WTC11 (cell line): ENCODE measurements at regions not wholly inside any gene's neighbourhood (a gene's known extent, or its start where the extent isn't known, plus 50 kb on each side); places are given as distances from the start of the nearest gene placed in this dataset.

Source experiments
- ATAC-seq: fragments of 200-7000 bp; cut with Tn5 transposase; 2 replicates; pipeline ENCODE4 v1.10.0; 2021; ENCODE audit warnings: mild to moderate bottlenecking, moderate library complexity
- CTCF ChIA-PET: fragments of 300-600 bp; sonication (Branson Sonifier 250); formaldehyde crosslinking; loops from one replicate; lab custom pipeline; 2021; ENCODE audit warnings: antibody characterized with exemption; lab: Charles Lee
- POLR2A ChIA-PET: fragments of 350-600 bp; sonication (Branson Sonifier 250); formaldehyde crosslinking; loops from one replicate; lab custom pipeline; 2021; ENCODE audit warnings: antibody characterized with exemption; lab: Charles Lee
- DNase-seq: peaks from one replicate; pipeline ENCODE4 v3.0.0; 2021; ENCODE audit warnings: low spot score
- H3K27ac Mint-ChIP-seq: 2 replicates; pipeline ENCODE4 v1.8.0; 2021; ENCODE audit warnings: mixed read lengths
- H3K27me3 Mint-ChIP-seq: 2 replicates; pipeline ENCODE4 v1.8.0; 2021; ENCODE audit warnings: low read depth, mild to moderate bottlenecking, moderate library complexity, mixed read lengths
- H3K36me3 Mint-ChIP-seq: 2 replicates; pipeline ENCODE4 v1.8.0; 2021; ENCODE audit warnings: mixed read lengths
- H3K4me1 Mint-ChIP-seq: 2 replicates; pipeline ENCODE4 v1.8.0; 2022; ENCODE audit warnings: mixed read lengths
- H3K4me3 Mint-ChIP-seq: 2 replicates; pipeline ENCODE4 v1.8.0; 2021; ENCODE audit warnings: mild to moderate bottlenecking, moderate library complexity, mixed read lengths
- H3K9me3 Mint-ChIP-seq: 2 replicates; pipeline ENCODE4 v1.8.0; 2021; ENCODE audit warnings: mixed read lengths
- CREB1 ChIP-seq: sonication (generic); formaldehyde crosslinking; IDR thresholded peaks from 2 replicates; pipeline ENCODE4 v1.8.0; 2023; ENCODE audit warnings: mild to moderate bottlenecking, missing genetic modification reagents
- CREM ChIP-seq: sonication (generic); formaldehyde crosslinking; IDR thresholded peaks from 2 replicates; pipeline ENCODE4 v1.8.1; 2022; ENCODE audit warnings: mild to moderate bottlenecking, missing genetic modification reagents, moderate library complexity
- EMX1 ChIP-seq: fragments of 250-450 bp; sonication (Bioruptor Pico); IDR thresholded peaks from 2 replicates; pipeline ENCODE4 v1.8.0; 2021; ENCODE audit warnings: mild to moderate bottlenecking
- IRF2 ChIP-seq: sonication (generic); formaldehyde crosslinking; IDR thresholded peaks from 2 replicates; pipeline ENCODE4 v1.8.0; 2022; ENCODE audit warnings: low read depth, missing genetic modification reagents, borderline replicate concordance
- MYBL2 ChIP-seq: sonication (generic); formaldehyde crosslinking; IDR thresholded peaks from 2 replicates; pipeline ENCODE4 v1.8.1; 2023; ENCODE audit warnings: mild to moderate bottlenecking, moderate library complexity, missing genetic modification reagents
- NFATC4 ChIP-seq: fragments of 250-450 bp; sonication (Bioruptor Pico); IDR thresholded peaks from 2 replicates; pipeline ENCODE4 v1.9.0; 2021; ENCODE audit warnings: mild to moderate bottlenecking
- RORB ChIP-seq: fragments of 250-450 bp; sonication (Bioruptor Pico); IDR thresholded peaks from 2 replicates; pipeline ENCODE4 v1.9.0; 2021; ENCODE audit warnings: mild to moderate bottlenecking
- SMAD3 ChIP-seq: sonication (generic); formaldehyde crosslinking; IDR thresholded peaks from 2 replicates; pipeline ENCODE4 v1.8.0; 2022; ENCODE audit warnings: missing genetic modification reagents, mild to moderate bottlenecking, borderline replicate concordance
- SOX15 ChIP-seq: fragments of 250-450 bp; sonication (Bioruptor Pico); IDR thresholded peaks from 2 replicates; pipeline ENCODE4 v1.9.0; 2021; ENCODE audit warnings: mild to moderate bottlenecking
- SP1 ChIP-seq: sonication (generic); formaldehyde crosslinking; conservative IDR thresholded peaks from 2 replicates; pipeline ENCODE4 v1.8.1; 2022; ENCODE audit warnings: missing genetic modification reagents
- TF ChIP-seq, protein P1 (sequence below): sonication (generic); formaldehyde crosslinking; IDR thresholded peaks from 2 replicates; pipeline ENCODE4 v1.8.0; 2023; ENCODE audit warnings: mild to moderate bottlenecking, missing genetic modification reagents
- TF ChIP-seq, protein P2 (sequence below): sonication (generic); formaldehyde crosslinking; IDR thresholded peaks from 2 replicates; pipeline ENCODE4 v1.8.0; 2022; ENCODE audit warnings: missing genetic modification reagents
- TF ChIP-seq, protein P3 (sequence below): fragments of 250-450 bp; sonication (Bioruptor Pico); conservative IDR thresholded peaks from 2 replicates; pipeline ENCODE4 v1.9.0; 2021; ENCODE audit warnings: mild to moderate bottlenecking
- TF ChIP-seq, protein P4 (sequence below): sonication (generic); formaldehyde crosslinking; IDR thresholded peaks from 2 replicates; pipeline ENCODE4 v1.8.0; 2022; ENCODE audit warnings: mild to moderate bottlenecking, missing genetic modification reagents
- TF ChIP-seq, protein P5 (sequence below): sonication (generic); formaldehyde crosslinking; IDR thresholded peaks from 2 replicates; pipeline ENCODE4 v1.8.1; 2023; ENCODE audit warnings: mild to moderate bottlenecking, missing genetic modification reagents, moderate library complexity
- TF ChIP-seq, protein P6 (sequence below): fragments of 200-600 bp; IDR thresholded peaks from 2 replicates; pipeline ENCODE4 v1.8.0; 2022; ENCODE audit warnings: antibody characterized with exemption
- TF ChIP-seq, protein P7 (sequence below): fragments of 250-450 bp; sonication (Bioruptor Pico); IDR thresholded peaks from 2 replicates; pipeline ENCODE4 v1.8.0; 2021; ENCODE audit warnings: mild to moderate bottlenecking

DNA sequence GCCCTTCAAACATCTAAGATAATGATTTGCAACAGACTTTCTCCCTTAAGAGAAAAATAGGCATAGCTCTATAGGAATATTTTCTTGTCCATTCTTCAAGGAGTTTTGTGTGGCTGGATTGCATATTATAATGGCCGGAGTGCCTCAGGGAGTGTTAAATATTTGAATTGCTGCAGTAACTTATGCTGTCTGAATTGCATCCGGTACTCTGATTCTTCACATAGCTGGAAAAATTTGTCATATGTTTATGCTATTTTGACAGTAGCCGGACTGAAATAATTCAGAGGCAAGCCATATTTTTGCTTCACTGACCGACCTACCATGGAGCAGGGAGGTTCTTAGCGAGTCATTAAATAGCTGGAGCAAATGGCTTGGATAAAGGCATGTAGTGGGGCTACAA is 621.0 kb downstream of the ACTL7B start (continued):
- TF ChIP-seq, protein P1, sequence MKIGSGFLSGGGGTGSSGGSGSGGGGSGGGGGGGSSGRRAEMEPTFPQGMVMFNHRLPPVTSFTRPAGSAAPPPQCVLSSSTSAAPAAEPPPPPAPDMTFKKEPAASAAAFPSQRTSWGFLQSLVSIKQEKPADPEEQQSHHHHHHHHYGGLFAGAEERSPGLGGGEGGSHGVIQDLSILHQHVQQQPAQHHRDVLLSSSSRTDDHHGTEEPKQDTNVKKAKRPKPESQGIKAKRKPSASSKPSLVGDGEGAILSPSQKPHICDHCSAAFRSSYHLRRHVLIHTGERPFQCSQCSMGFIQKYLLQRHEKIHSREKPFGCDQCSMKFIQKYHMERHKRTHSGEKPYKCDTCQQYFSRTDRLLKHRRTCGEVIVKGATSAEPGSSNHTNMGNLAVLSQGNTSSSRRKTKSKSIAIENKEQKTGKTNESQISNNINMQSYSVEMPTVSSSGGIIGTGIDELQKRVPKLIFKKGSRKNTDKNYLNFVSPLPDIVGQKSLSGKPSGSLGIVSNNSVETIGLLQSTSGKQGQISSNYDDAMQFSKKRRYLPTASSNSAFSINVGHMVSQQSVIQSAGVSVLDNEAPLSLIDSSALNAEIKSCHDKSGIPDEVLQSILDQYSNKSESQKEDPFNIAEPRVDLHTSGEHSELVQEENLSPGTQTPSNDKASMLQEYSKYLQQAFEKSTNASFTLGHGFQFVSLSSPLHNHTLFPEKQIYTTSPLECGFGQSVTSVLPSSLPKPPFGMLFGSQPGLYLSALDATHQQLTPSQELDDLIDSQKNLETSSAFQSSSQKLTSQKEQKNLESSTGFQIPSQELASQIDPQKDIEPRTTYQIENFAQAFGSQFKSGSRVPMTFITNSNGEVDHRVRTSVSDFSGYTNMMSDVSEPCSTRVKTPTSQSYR (CRISPR knock-in tag) = no peak
- TF ChIP-seq, protein P2, sequence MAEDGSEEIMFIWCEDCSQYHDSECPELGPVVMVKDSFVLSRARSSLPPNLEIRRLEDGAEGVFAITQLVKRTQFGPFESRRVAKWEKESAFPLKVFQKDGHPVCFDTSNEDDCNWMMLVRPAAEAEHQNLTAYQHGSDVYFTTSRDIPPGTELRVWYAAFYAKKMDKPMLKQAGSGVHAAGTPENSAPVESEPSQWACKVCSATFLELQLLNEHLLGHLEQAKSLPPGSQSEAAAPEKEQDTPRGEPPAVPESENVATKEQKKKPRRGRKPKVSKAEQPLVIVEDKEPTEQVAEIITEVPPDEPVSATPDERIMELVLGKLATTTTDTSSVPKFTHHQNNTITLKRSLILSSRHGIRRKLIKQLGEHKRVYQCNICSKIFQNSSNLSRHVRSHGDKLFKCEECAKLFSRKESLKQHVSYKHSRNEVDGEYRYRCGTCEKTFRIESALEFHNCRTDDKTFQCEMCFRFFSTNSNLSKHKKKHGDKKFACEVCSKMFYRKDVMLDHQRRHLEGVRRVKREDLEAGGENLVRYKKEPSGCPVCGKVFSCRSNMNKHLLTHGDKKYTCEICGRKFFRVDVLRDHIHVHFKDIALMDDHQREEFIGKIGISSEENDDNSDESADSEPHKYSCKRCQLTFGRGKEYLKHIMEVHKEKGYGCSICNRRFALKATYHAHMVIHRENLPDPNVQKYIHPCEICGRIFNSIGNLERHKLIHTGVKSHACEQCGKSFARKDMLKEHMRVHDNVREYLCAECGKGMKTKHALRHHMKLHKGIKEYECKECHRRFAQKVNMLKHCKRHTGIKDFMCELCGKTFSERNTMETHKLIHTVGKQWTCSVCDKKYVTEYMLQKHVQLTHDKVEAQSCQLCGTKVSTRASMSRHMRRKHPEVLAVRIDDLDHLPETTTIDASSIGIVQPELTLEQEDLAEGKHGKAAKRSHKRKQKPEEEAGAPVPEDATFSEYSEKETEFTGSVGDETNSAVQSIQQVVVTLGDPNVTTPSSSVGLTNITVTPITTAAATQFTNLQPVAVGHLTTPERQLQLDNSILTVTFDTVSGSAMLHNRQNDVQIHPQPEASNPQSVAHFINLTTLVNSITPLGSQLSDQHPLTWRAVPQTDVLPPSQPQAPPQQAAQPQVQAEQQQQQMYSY (CRISPR knock-in tag) = no peak
- no peak for TF ChIP-seq IRF2
- no peak for TF ChIP-seq EMX1 (CRISPR knock-in tag)

DNA sequence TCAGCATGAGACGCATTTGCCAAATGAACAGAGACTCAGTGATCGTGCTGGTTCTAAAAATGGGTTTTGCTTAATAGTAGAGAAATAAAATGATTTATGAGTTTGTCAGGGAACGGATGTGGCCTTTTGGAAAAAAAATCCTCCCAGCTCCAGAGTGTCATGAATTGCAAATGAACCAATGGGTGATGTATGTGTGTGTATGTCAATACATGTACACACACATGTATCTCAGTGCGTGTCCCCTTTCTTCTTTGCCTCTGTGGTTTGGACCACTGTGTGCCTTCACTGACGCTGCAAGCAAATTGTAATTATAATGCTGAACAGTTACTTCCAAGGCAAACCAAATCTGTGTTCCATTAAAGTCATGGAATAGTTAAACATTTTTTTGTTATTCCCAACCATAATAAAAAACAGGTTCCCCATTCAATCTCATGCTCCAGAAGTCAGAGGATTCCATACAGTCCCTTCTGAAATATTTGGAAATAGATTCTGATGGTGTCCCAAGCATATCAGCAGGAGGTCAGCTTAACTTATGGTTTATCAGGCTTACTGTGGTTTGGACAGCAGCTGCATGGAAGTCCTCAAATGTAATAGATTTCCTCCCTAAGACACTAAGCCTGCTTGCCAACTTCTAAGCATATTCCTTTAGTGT is 630.5 kb downstream of the ACTL7B start:
- Mint-ChIP-seq H3K9me3 (peaks cover 30% of the 10 kb centered on the region), H3K4me1 (peaks cover 26% of the 10 kb centered on the region), H3K27ac (no peak overlapping the region)
- DNase-seq = no peak
- POLR2A ChIA-PET = no interaction called here
- no peak for TF ChIP-seq SOX15
- TF ChIP-seq, protein P3, sequence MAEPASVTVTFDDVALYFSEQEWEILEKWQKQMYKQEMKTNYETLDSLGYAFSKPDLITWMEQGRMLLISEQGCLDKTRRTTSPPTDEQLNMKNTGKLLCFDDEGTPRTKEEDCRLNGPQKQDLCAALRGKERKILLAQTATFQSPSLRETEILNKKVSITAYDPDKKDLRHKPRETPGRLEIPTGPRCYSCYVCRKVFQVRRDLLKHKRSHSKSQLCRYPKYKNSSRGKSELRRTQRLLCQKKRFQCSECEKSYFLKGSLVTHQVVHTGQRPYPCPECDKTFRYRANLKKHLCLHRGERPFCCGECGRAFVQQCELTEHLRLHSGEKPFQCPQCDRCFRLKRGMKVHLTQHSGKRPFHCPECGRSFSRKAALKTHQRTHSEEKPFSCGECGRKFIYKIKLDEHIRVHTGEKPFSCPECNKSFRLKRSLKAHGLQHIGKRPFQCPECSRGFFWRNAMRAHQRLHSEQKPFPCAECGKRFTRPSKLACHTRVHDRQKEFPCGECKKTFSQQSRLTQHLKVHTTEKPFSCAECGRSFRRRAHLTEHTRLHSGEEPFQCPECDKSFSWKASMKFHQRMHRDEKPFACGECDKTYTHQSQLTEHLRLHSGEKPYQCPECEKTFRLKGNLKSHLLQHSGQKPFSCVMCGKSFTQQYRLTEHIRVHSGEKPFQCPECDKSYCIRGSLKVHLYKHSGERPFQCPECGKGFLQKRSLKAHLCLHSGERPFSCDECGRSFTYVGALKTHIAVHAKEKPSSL (CRISPR knock-in tag) = no peak
- no peak for TF ChIP-seq SMAD3 (CRISPR knock-in tag)
- no peak for TF ChIP-seq CREM (CRISPR knock-in tag)
- TF ChIP-seq SP1 (CRISPR knock-in tag) = no peak
- TF ChIP-seq, protein P4, sequence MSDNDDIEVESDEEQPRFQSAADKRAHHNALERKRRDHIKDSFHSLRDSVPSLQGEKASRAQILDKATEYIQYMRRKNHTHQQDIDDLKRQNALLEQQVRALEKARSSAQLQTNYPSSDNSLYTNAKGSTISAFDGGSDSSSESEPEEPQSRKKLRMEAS (CRISPR knock-in tag) = no peak
- TF ChIP-seq NFATC4 (CRISPR knock-in tag) = no peak
- TF ChIP-seq CREB1 (CRISPR knock-in tag) = no peak
- no peak for TF ChIP-seq MYBL2 (CRISPR knock-in tag)
- TF ChIP-seq, protein P5, sequence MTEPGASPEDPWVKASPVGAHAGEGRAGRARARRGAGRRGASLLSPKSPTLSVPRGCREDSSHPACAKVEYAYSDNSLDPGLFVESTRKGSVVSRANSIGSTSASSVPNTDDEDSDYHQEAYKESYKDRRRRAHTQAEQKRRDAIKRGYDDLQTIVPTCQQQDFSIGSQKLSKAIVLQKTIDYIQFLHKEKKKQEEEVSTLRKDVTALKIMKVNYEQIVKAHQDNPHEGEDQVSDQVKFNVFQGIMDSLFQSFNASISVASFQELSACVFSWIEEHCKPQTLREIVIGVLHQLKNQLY (CRISPR knock-in tag) = no peak
- TF ChIP-seq, protein P6, sequence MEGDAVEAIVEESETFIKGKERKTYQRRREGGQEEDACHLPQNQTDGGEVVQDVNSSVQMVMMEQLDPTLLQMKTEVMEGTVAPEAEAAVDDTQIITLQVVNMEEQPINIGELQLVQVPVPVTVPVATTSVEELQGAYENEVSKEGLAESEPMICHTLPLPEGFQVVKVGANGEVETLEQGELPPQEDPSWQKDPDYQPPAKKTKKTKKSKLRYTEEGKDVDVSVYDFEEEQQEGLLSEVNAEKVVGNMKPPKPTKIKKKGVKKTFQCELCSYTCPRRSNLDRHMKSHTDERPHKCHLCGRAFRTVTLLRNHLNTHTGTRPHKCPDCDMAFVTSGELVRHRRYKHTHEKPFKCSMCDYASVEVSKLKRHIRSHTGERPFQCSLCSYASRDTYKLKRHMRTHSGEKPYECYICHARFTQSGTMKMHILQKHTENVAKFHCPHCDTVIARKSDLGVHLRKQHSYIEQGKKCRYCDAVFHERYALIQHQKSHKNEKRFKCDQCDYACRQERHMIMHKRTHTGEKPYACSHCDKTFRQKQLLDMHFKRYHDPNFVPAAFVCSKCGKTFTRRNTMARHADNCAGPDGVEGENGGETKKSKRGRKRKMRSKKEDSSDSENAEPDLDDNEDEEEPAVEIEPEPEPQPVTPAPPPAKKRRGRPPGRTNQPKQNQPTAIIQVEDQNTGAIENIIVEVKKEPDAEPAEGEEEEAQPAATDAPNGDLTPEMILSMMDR = no peak
- TF ChIP-seq, protein P7, sequence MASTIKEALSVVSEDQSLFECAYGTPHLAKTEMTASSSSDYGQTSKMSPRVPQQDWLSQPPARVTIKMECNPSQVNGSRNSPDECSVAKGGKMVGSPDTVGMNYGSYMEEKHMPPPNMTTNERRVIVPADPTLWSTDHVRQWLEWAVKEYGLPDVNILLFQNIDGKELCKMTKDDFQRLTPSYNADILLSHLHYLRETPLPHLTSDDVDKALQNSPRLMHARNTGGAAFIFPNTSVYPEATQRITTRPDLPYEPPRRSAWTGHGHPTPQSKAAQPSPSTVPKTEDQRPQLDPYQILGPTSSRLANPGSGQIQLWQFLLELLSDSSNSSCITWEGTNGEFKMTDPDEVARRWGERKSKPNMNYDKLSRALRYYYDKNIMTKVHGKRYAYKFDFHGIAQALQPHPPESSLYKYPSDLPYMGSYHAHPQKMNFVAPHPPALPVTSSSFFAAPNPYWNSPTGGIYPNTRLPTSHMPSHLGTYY (CRISPR knock-in tag) = no peak
- no peak for TF ChIP-seq RORB (CRISPR knock-in tag)
- TF ChIP-seq, all 79 proteins: peak for 0
- Mint-ChIP-seq H3K4me3 (no peak overlapping the region), H3K36me3 (peaks cover 7% of the 10 kb centered on the region; the same call in 1 of the 2 replicates), H3K27me3 (no peaks in the 10 kb centered on the region; the same call in 1 of the 2 replicates)
- ATAC-seq = no peak
- CTCF ChIA-PET = interaction anchor here (0.6 kb wide), 1 partner anchor 16 kb away, joined by 3 read pairs; no protein-coding TSS in a partner anchor
